ENCODE measurements at regions not wholly inside any gene's neighbourhood (a gene's known extent, or its start where the extent isn't known, plus 50 kb on each side); places are given as distances from the start of the nearest gene placed in this dataset.

GRCh38 chrX:124984140-124984813, 335.4 kb upstream of the TEX13C start:
- TF ChIP-seq EZH2 (IDR thresholded peaks at IDR 0.05; ENCODE audit: low read length) (no peak), CTCF (optimal IDR thresholded peaks at IDR 0.05 in 1 of 3, IDR thresholded peaks at IDR 0.05 in 1 of 3, conservative IDR thresholded peaks at IDR 0.05 in 1 of 3; ENCODE audit: extremely low read depth in 1 of 3, insufficient read depth in 2 of 3, low read length in 3 of 3) (no peak)
